ENCODE measurements at regions not wholly inside any gene's neighbourhood (a gene's known extent, or its start where the extent isn't known, plus 50 kb on each side); places are given as distances from the start of the nearest gene placed in this dataset.

DNA sequence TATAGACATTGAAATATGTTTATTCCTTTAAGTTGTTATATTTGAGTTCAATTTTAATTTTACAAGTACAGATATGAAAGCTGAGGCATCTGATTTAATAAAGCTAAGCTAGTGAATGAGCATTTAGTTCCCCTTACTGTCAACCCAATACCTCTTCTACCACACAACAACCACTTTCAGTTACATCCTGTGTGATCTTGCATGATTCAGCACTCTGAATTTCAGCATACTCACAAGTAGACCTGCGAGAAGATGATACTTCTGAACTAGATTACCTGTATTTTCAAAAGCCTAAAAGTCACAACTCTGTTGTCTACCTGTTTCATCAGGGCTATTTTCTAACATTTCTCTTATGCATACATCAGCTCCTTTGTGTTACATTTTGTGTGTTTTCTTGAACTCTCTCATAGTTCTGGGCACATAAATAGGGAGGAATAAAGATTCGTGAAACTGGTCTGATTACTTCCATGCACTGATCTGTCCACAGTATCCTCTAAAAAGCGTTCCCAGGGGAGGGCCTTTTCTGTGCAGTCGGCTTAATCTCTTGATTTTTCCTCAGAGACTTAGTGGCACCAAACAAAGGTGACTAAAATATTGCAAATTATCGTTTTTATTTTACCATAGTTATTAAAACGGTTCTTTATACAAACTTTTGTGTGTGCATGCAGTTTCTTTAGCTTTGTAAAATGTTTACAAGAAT, 2025.5 kb upstream of the NUDT12 start:
- no peaks in the 10 kb centered on the region for H3K36me3 ChIP-seq
- intact Hi-C loops (cut with DNase I; ENCODE audit: low total_unique reads): no loop called here
- no peak overlapping the region for H3K27ac ChIP-seq
- DNase-seq (no peak), ATAC-seq (no peak)
- H3K4me3 ChIP-seq: no peak overlapping the region
- in situ Hi-C loops (cut with MboI; ENCODE audit: low sequenced_read_pairs in 4 of 4): no loop called here
- H3K27me3 ChIP-seq: no peaks in the 10 kb centered on the region
- TF ChIP-seq, protein P1, sequence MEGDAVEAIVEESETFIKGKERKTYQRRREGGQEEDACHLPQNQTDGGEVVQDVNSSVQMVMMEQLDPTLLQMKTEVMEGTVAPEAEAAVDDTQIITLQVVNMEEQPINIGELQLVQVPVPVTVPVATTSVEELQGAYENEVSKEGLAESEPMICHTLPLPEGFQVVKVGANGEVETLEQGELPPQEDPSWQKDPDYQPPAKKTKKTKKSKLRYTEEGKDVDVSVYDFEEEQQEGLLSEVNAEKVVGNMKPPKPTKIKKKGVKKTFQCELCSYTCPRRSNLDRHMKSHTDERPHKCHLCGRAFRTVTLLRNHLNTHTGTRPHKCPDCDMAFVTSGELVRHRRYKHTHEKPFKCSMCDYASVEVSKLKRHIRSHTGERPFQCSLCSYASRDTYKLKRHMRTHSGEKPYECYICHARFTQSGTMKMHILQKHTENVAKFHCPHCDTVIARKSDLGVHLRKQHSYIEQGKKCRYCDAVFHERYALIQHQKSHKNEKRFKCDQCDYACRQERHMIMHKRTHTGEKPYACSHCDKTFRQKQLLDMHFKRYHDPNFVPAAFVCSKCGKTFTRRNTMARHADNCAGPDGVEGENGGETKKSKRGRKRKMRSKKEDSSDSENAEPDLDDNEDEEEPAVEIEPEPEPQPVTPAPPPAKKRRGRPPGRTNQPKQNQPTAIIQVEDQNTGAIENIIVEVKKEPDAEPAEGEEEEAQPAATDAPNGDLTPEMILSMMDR (IDR thresholded peaks at IDR 0.05 in 4 of 5, conservative IDR thresholded peaks at IDR 0.05 in 1 of 5): no peak
- TF ChIP-seq POLR2A (IDR thresholded peaks at IDR 0.05): no peak
- H3K4me1 ChIP-seq: no peaks in the 10 kb centered on the region
- no peaks in the 10 kb centered on the region for H3K9me3 ChIP-seq

- Histone ChIP-seq H3K4me3 (no peak overlapping the region), H3K36me3 (no peaks in the 10 kb centered on the region), H3K9me3 (no peaks in the 10 kb centered on the region), H3K27me3 (no peaks in the 10 kb centered on the region), H3K27ac (no peak overlapping the region), H3K4me1 (no peaks in the 10 kb centered on the region)
- ATAC-seq (no peak), DNase-seq (no peak)
- no peak for TF ChIP-seq POLR2A (IDR thresholded peaks at IDR 0.05)
- TF ChIP-seq, protein P1 (IDR thresholded peaks at IDR 0.05 in 4 of 5, conservative IDR thresholded peaks at IDR 0.05 in 1 of 5): no peak
- in situ Hi-C loops (cut with MboI; ENCODE audit: low sequenced_read_pairs in 4 of 4): no loop called here
- intact Hi-C loops (cut with DNase I; ENCODE audit: low total_unique reads): no loop called here
These were observed 2019.5 kb upstream of the NUDT12 start for GRCh38 chr5:105581988-105582690.

- Histone ChIP-seq H3K27ac (no peak overlapping the region), H3K36me3 (no peaks in the 10 kb centered on the region), H3K4me3 (no peak overlapping the region), H3K4me1 (no peaks in the 10 kb centered on the region), H3K9me3 (no peaks in the 10 kb centered on the region), H3K27me3 (no peaks in the 10 kb centered on the region)
- intact Hi-C loops (cut with DNase I; ENCODE audit: low total_unique reads) (no loop called here), in situ Hi-C loops (cut with MboI; ENCODE audit: low sequenced_read_pairs in 4 of 4) (no loop called here)
- no peak for ATAC-seq
- no peak for DNase-seq
- TF ChIP-seq, protein P1 (IDR thresholded peaks at IDR 0.05 in 4 of 5, conservative IDR thresholded peaks at IDR 0.05 in 1 of 5): no peak
- TF ChIP-seq POLR2A (IDR thresholded peaks at IDR 0.05): no peak
These were observed 2011.0 kb upstream of the NUDT12 start for GRCh38 chr5:105573575-105573974.

GRCh38 chr5:105565531-105565930, 2002.9 kb upstream of the NUDT12 start:
- Histone ChIP-seq H3K36me3 (no peaks in the 10 kb centered on the region), H3K9me3 (no peaks in the 10 kb centered on the region), H3K27ac (no peak overlapping the region), H3K27me3 (no peaks in the 10 kb centered on the region), H3K4me3 (no peak overlapping the region), H3K4me1 (no peaks in the 10 kb centered on the region)
- no peak for ATAC-seq
- DNase-seq: no peak
- TF ChIP-seq, protein P1 (IDR thresholded peaks at IDR 0.05 in 4 of 5, conservative IDR thresholded peaks at IDR 0.05 in 1 of 5): no peak
- no peak for TF ChIP-seq POLR2A (IDR thresholded peaks at IDR 0.05)
- intact Hi-C loops (cut with DNase I; ENCODE audit: low total_unique reads) (no loop called here), in situ Hi-C loops (cut with MboI; ENCODE audit: low sequenced_read_pairs in 4 of 4) (no loop called here)
